NCI-H82 treated with DMSO at 0.1 percent for 48 hours (cell line): ENCODE measurements at regions not wholly inside any gene's neighbourhood (a gene's known extent, or its start where the extent isn't known, plus 50 kb on each side); places are given as distances from the start of the nearest gene placed in this dataset.

Source experiments
- DNase-seq: peaks from one replicate; lab custom pipeline; 2025; ENCODE audit not compliant: unreplicated experiment; lab: John Stamatoyannopoulos, UW

GRCh38 chr7:79877874-79878465 lies 256.7 kb upstream of the GNAI1 start:
- DNase-seq: no peak

DNA sequence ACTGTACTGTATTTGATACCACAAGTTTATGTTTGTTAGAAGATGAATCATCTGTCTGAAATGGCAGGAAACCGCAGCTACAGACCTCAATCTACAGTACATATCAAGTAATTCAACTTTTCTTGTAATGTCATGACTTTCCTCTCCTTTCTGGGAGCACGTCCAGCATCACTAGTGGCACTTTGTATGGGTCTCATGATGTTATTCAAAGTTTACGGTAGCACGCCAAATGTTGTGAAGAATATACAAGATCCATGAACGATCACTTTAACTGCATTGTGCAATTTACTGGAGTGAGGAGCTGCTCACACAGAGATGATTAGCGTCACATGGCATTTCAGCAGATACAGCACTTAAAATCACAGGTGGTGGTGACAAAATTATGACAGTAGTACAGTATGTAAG lies 257.8 kb upstream of the GNAI1 start:
- no peak for DNase-seq

GRCh38 chr7:79874797-79875196 lies 259.8 kb upstream of the GNAI1 start:
- DNase-seq: no peak

DNA sequence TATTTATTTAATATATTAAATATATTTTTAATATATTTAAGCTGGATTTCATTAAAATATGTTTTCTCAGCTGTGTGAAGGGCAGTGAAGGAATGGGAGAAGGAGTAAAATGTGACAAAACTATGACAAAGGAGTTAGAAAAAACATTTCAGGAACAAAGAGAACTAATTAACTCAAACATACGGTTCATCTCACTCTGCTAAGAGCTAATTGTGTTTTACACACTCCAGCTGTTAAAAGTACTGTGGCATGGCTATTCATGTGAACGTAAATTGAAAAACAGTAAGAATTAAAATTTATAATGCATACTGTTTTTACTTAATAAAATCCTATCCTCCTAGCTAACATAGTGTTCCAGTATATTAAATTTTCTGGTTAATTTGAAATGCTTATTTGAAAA lies 262.5 kb upstream of the GNAI1 start:
- DNase-seq: no peak

DNA sequence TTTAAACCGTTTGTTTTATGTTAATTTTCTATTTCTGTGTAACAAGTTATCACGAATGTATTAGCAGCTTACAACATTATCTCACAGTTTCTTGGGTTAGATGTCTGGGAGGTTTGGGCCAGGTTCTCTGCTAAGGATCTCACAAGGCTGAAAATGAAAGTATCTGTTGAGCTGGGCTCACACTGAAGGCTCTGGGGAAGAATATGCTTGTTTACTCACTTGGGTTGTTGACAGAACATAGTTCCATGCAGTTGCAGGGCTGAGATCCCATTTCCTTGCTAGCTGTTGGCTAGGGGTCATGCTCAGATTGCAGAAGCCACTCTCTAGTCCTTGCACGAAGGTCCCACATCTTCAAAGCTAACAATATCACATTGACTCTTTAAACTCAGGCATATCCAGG lies 266.6 kb upstream of the GNAI1 start:
- no peak for DNase-seq

DNA sequence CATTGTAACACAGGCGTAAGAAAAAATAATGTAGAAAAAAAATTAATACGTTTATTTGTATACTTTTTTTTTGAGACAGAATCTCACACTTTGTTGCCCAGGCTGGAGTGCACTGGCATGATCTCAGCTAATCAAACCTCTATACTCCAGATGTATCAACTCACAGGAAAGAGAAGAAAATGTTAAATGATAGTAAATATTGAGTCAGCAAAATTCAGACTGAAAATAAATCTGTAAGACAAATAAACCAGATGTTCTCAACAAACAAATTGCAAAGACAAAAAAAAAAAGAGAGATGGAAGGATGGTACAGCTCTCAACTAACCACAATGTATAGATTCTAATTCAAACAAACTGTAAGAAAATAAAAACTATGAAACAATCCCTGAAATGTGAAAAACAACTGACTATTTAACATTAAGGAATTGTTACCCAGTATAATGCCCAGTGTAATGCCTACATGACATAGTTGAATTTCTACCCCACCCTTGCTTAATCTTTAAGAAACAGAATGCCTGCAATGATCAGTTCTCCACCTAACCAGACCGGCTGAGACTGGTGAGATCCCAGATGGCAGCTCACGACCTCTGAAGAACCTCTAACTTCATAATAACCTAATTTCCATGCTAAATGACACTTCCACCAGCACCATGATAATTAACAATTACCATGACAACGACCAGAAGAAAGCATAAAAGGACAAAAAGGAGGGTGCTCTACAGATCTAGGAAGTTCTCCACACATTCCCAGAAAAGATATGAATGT lies 272.0 kb upstream of the GNAI1 start:
- no peak for DNase-seq

GRCh38 chr7:79855172-79855571 lies 279.5 kb upstream of the GNAI1 start:
- no peak for DNase-seq

GRCh38 chr7:79854621-79855020 lies 280.0 kb upstream of the GNAI1 start:
- no peak for DNase-seq

DNA sequence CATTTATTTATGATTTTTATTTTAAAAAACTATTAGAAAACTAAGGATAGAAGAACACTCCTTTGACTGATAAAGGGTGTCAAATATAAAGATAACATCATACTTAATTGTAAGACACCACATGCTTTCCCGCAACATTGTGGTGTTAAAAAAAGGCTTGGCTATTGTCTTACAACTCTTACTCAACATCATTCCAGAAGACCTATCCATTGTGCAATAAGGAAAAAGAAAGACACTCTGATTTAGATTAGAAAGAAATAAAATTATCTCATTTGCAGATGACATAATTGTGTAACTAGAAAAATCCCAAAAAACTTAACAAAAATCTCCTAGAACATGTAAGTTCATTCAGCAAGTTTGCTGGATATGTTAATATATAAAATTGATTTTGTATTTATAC lies 296.7 kb upstream of the GNAI1 start:
- DNase-seq: no peak

DNA sequence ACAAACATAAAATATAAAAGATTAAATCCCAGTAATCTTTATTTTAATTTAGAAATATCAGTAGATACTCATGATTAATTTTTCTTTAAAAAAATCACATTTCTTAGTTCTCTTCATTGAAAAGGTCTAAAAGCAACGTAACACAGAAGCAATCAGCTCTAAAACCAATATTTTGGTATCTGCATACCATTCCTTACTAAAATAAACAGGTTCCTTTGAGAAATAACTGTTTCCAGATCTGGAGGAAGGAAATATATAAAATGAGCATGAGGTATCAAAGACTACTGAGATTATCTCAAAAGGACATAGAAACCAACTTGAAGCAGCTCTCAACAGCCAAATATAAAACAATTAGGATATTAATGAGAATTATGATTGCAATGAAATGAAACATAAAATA lies 301.0 kb upstream of the GNAI1 start:
- no peak for DNase-seq

DNA sequence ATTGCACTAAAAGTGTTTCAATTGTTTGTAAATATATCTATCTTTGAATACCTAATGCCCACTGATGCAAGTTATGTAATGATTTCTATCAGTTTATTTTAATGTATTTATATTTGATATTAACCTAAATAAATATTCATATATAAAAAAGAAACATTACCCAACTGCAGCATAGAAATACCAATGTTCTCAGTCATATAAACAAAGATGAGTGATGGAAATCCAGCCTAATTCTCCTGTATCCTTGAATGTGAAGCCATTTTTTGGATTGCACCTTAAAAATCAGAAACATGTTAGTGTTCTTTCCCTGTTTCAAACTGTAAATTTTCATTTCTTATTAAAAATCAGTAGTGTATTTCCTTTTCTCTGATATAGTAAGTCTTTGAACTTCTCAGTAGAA lies 305.8 kb upstream of the GNAI1 start:
- no peak for DNase-seq

GRCh38 chr7:79823246-79823951 lies 311.2 kb upstream of the GNAI1 start:
- no peak for DNase-seq

GRCh38 chr7:79822620-79823240 lies 311.9 kb upstream of the GNAI1 start:
- peak; percentile 95 for DNase-seq

GRCh38 chr7:79820387-79820786 lies 314.2 kb upstream of the GNAI1 start:
- peak; percentile 28 for DNase-seq

DNA sequence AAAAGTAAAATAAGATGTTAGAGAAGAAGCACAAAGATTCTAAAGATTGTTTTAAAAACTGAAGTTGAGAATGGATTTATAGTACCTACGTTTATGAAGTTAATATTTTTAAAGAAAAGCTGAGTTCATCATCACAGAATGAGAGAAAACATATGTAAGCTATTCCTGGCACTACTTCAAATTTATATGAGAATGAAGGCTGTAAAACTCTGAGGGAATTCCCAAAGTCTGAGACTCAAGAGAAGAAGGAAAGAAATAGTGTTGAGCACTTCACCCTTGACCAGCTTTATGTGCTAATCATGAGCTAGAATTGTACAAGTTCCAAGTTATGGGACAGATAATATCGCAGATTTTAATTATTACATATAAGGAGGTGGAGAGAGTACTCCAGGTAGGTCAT lies 323.7 kb upstream of the GNAI1 start:
- no peak for DNase-seq

DNA sequence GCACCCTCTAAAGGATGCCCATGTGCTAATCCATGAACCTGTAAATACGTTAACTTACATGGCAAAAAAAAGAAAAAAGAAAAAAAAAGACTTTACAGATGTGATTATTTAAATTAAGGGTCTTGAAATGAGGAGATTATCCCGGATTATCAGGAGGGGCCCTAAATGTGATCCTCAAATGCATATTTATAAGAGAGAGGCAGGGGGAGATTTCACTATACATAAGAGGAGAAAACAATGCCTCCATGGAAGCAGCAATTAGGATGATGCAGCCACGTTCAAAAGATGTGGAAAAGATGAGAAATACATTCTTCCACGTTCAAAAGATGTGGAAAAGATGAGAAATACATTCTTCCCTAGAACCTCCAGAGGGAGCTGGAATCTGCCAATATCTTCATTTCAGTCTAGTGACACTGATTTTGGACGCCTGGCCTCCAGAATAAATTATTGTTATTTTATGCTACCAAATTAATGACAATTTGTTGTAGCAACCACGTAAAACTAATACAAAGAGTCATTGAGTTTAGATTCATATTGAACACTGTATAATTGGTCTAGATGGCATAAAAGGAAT lies 328.4 kb upstream of the GNAI1 start:
- DNase-seq: no peak

DNA sequence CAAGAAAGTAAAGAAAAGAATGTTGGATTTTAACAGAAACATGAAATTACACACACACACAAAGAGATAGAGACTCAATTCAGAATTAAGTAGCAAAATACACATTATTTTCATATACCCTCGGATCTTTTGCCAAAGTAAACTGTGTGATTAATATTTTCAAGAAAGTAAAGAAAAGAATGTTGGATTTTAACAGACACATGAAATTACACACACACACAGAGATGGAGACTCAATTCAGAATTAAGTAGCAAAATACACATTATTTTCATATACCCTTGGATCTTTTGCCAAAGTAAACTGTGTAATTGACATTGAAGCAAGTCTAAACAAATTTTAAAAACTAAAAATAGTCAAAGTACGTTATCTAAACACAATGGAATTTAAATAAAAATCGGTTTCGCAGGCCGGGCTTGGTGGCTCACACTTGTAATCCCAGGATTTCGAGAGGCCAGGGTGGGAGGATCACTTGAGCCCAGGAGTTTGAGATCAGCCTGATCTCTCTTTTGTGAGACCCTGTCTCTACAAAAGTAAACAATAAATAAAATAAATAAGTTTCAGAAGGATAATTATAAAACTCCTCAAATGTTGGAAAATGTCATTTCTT lies 337.3 kb upstream of the MAGI2 start:
- DNase-seq: no peak

- DNase-seq: peak; percentile 51
Measured at GRCh38 chr7:79789584-79790345, 336.3 kb upstream of the MAGI2 start.

- no peak for DNase-seq
Measured at GRCh38 chr7:79787623-79788022, 334.2 kb upstream of the MAGI2 start.

- no peak for DNase-seq
Measured at GRCh38 chr7:79787096-79787495, 333.6 kb upstream of the MAGI2 start.
